ENCODE measurements at regions not wholly inside any gene's neighbourhood (a gene's known extent, or its start where the extent isn't known, plus 50 kb on each side); places are given as distances from the start of the nearest gene placed in this dataset.

DNA sequence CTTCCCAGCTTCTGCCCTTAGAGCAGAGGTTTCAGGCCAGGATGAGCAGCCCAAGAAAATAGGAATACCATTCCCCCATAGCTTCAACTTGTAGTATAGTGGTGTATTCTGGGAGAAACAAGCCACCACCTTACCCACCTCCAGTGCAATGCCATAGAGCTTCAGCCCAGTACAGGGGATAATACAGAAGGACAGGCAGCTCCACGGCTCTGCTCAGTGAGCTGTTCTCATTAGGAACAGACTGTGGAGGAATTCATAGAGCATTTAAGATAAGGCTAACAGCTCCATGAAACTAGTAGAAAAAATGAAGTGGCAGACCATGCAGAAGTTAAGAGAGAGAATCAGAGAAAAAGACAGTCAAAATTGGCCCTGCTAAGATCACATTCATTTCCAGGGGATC is 294.7 kb upstream of the POGK start:
- TF ChIP-seq PTBP1 (IDR thresholded peaks at IDR 0.05; ENCODE audit: low read depth, low read length, poor library complexity, severe bottlenecking) = no peak
- TF ChIP-seq ZKSCAN8 (CRISPR knock-in tag; IDR thresholded peaks at IDR 0.05; ENCODE audit: borderline replicate concordance) = no peak
- TF ChIP-seq REPIN1 (CRISPR knock-in tag; IDR thresholded peaks at IDR 0.05; ENCODE audit: borderline replicate concordance, low read depth) = no peak
- TF ChIP-seq TBX3 (IDR thresholded peaks at IDR 0.05; ENCODE audit: borderline replicate concordance) = no peak
- TF ChIP-seq, protein P1, sequence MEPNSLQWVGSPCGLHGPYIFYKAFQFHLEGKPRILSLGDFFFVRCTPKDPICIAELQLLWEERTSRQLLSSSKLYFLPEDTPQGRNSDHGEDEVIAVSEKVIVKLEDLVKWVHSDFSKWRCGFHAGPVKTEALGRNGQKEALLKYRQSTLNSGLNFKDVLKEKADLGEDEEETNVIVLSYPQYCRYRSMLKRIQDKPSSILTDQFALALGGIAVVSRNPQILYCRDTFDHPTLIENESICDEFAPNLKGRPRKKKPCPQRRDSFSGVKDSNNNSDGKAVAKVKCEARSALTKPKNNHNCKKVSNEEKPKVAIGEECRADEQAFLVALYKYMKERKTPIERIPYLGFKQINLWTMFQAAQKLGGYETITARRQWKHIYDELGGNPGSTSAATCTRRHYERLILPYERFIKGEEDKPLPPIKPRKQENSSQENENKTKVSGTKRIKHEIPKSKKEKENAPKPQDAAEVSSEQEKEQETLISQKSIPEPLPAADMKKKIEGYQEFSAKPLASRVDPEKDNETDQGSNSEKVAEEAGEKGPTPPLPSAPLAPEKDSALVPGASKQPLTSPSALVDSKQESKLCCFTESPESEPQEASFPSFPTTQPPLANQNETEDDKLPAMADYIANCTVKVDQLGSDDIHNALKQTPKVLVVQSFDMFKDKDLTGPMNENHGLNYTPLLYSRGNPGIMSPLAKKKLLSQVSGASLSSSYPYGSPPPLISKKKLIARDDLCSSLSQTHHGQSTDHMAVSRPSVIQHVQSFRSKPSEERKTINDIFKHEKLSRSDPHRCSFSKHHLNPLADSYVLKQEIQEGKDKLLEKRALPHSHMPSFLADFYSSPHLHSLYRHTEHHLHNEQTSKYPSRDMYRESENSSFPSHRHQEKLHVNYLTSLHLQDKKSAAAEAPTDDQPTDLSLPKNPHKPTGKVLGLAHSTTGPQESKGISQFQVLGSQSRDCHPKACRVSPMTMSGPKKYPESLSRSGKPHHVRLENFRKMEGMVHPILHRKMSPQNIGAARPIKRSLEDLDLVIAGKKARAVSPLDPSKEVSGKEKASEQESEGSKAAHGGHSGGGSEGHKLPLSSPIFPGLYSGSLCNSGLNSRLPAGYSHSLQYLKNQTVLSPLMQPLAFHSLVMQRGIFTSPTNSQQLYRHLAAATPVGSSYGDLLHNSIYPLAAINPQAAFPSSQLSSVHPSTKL (CRISPR knock-in tag; IDR thresholded peaks at IDR 0.05) = no peak
- no peak for TF ChIP-seq ZNF639 (CRISPR knock-in tag; conservative IDR thresholded peaks at IDR 0.05)
- no peaks in the 10 kb centered on the region for H4K20me1 ChIP-seq (ENCODE audit: insufficient read depth, low read length)
- no peaks in the 10 kb centered on the region for H3K4me1 ChIP-seq (ENCODE audit: insufficient read depth, low read length)
- intact Hi-C loops (cut with micrococcal nuclease; ENCODE audit: unreplicated experiment) (no loop called here), in situ Hi-C loops (cut with HindIII; ENCODE audit: extremely low pct_ligation_motif_present, low pct_unique_long_range_greater_than_20kb) (no loop called here)
- no peaks in the 10 kb centered on the region for H3K36me3 ChIP-seq (replicated peaks in 1 of 2; ENCODE audit: control insufficient read depth in 1 of 2, insufficient read depth in 2 of 2, low read length in 2 of 2)
- no peak overlapping the region for H2AFZ ChIP-seq (ENCODE audit: low read length)
- BruUV-seq (replicated peaks) = no TSS peak
- FAIRE-seq = no peak
- no peaks in the 10 kb centered on the region for H3K79me2 ChIP-seq (ENCODE audit: insufficient read depth, low read length)
- no peak for DNase-seq (ENCODE audit: low spot score)
- CTCF ChIA-PET (ENCODE audit: low intra/inter-chr PET ratio, low total read pairs) = no interaction called here
- H3K9ac ChIP-seq (ENCODE audit: insufficient read depth, low read depth, low read length) = no peak overlapping the region
- no peaks in the 10 kb centered on the region for H3K27me3 ChIP-seq (ENCODE audit: control insufficient read depth in 1 of 2, insufficient read depth in 2 of 2, low read length in 2 of 2)
- no peak for ATAC-seq
- H3K9me3 ChIP-seq (ENCODE audit: low read length) = peaks cover 13% of the 10 kb centered on the region; the same call in 1 of the 2 replicates
- no peak overlapping the region for H3K4me2 ChIP-seq (ENCODE audit: low read depth, low read length)
- POLR2A ChIA-PET = no interaction called here
- WGBS (ENCODE audit: low lambda C conversion rate) = 0% methylated on average over 1 of the region's 1 CpG
- no peak overlapping the region for H3K4me3 ChIP-seq (replicated peaks in 1 of 3; ENCODE audit: insufficient read depth in 1 of 3, low read depth in 2 of 3, low read length in 3 of 3)
- no peak overlapping the region for H3K27ac ChIP-seq (ENCODE audit: extremely low read length, insufficient read depth, low read length)

All from HepG2 (cell line).